ENCODE measurements at regions not wholly inside any gene's neighbourhood (a gene's known extent, or its start where the extent isn't known, plus 50 kb on each side); places are given as distances from the start of the nearest gene placed in this dataset.

- DNase-seq (ENCODE audit: low read depth, low spot score) = no peak
Observed at GRCh38 chr4:138756519-138756918, 259.1 kb upstream of the NOCT start.

GRCh38 chr4:138751309-138751708 lies 264.3 kb upstream of the NOCT start:
- DNase-seq (ENCODE audit: low read depth, low spot score) = no peak

- no peak for DNase-seq (ENCODE audit: low read depth, low spot score)
Observed at GRCh38 chr4:138749303-138749702, 266.3 kb upstream of the NOCT start.

- no peak for DNase-seq (ENCODE audit: low read depth, low spot score)
Observed at GRCh38 chr4:138741766-138742377, 273.7 kb upstream of the NOCT start.

GRCh38 chr4:138740816-138741745 lies 274.5 kb upstream of the NOCT start:
- no peak for DNase-seq (ENCODE audit: low read depth, low spot score)

GRCh38 chr4:138736362-138736761 lies 279.2 kb upstream of the NOCT start:
- no peak for DNase-seq (ENCODE audit: low read depth, low spot score)

- no peak for DNase-seq (ENCODE audit: low read depth, low spot score)
Observed at GRCh38 chr4:138734746-138735145, 280.8 kb upstream of the NOCT start.

- no peak for DNase-seq (ENCODE audit: low read depth, low spot score)
Observed at GRCh38 chr4:138728566-138728965, 287.0 kb upstream of the NOCT start.

GRCh38 chr4:138727731-138728130 lies 287.9 kb upstream of the NOCT start:
- DNase-seq (ENCODE audit: low read depth, low spot score) = no peak

GRCh38 chr4:138724530-138724929 lies 291.1 kb upstream of the NOCT start:
- DNase-seq (ENCODE audit: low read depth, low spot score) = no peak

GRCh38 chr4:138716559-138717335 lies 298.8 kb upstream of the NOCT start:
- DNase-seq (ENCODE audit: low read depth, low spot score) = no peak

GRCh38 chr4:138710297-138710696 lies 305.3 kb upstream of the NOCT start:
- DNase-seq (ENCODE audit: low read depth, low spot score) = no peak

GRCh38 chr4:138709859-138710258 lies 305.7 kb upstream of the NOCT start:
- no peak for DNase-seq (ENCODE audit: low read depth, low spot score)

GRCh38 chr4:138707746-138708677 lies 307.6 kb upstream of the NOCT start:
- DNase-seq (ENCODE audit: low read depth, low spot score) = no peak

GRCh38 chr4:138706201-138706600 lies 309.4 kb upstream of the NOCT start:
- DNase-seq (ENCODE audit: low read depth, low spot score) = no peak

GRCh38 chr4:138702190-138702824 lies 313.3 kb upstream of the NOCT start:
- no peak for DNase-seq (ENCODE audit: low read depth, low spot score)

GRCh38 chr4:138698641-138699040 lies 316.9 kb upstream of the NOCT start:
- DNase-seq (ENCODE audit: low read depth, low spot score) = no peak

GRCh38 chr4:138697851-138698250 lies 317.7 kb upstream of the NOCT start:
- DNase-seq (ENCODE audit: low read depth, low spot score) = no peak

- no peak for DNase-seq (ENCODE audit: low read depth, low spot score)
Observed at GRCh38 chr4:138696771-138697170, 318.8 kb upstream of the NOCT start.

GRCh38 chr4:138696058-138696457 lies 319.5 kb upstream of the NOCT start:
- no peak for DNase-seq (ENCODE audit: low read depth, low spot score)

- DNase-seq (ENCODE audit: low read depth, low spot score) = no peak
Observed at GRCh38 chr4:138693526-138693925, 322.1 kb upstream of the NOCT start.
